Right atrium auricular region (tissue), 2 donors: ENCODE measurements at regions not wholly inside any gene's neighbourhood (a gene's known extent, or its start where the extent isn't known, plus 50 kb on each side); places are given as distances from the start of the nearest gene placed in this dataset.

Experiments
- DNase-seq: peaks from one replicate; pipeline ENCODE4 v3.0.0-alpha.2; 2019; ENCODE audit warnings: low spot score
- H3K27ac ChIP-seq, 2 donors: fragments of 200-600 bp; sonication (generic); 1 replicate in 1 of 2; 2 replicates in 1 of 2; pipeline ENCODE4 v1.5.1; 2016 to 2019
- H3K27me3 ChIP-seq, 2 donors: fragments of 200-600 bp; sonication (generic); one replicate each; pipeline versions ENCODE4 v1.5.1 to v1.6.0; 2017 to 2019
- H3K36me3 ChIP-seq: fragments of 200-600 bp; sonication (generic); one replicate; pipeline ENCODE4 v1.5.1; 2016
- H3K4me1 ChIP-seq, 2 donors: fragments of 200-600 bp; sonication (generic); one replicate each; pipeline versions ENCODE4 v1.5.1 to v1.6.0; 2017 to 2019
- H3K4me3 ChIP-seq, 2 donors: fragments of 200-600 bp; sonication (generic); 1 replicate in 1 of 2; 2 replicates in 1 of 2; pipeline ENCODE4 v1.5.1; 2017 to 2019; ENCODE audit warnings: mild to moderate bottlenecking in 1 of 2, moderate library complexity in 1 of 2
- H3K9me3 ChIP-seq, 2 donors: fragments of 200-600 bp; sonication (generic); one replicate each; pipeline ENCODE4 v1.5.1; 2019
- TF ChIP-seq, protein P1 (sequence below), 2 donors: fragments of 200-600 bp; sonication (generic); IDR thresholded peaks; one replicate each; pipeline ENCODE4 v1.5.1; 2019; ENCODE audit warnings: antibody characterized with exemption in 2 of 2

DNA sequence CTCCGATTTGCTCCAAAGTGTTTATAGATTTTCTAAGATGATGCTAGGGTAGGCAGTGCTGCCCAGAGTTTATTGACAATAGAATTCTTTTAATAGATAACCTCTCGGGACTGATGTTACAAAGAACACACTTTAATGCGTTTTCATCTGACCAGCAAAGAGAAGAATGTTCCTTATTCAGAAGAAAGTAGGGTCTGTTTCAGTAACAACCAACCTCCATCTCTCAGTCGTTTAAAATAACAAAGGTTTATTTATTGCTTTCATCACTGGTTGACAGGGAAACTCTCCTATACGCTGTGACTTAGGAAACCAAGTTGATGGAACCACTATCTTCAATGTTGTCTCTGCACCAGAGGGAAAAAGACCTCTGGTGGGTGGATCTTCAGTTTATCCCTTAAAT lies 55.1 kb upstream of the PAPPA start:
- DNase-seq = no peak
- Histone ChIP-seq H3K27ac (no peak overlapping the region), H3K4me3 (no peak overlapping the region), H3K36me3 (no peaks in the 10 kb centered on the region), H3K4me1 (no peaks in the 10 kb centered on the region), H3K27me3 (no peaks in the 10 kb centered on the region), H3K9me3 (no peaks in the 10 kb centered on the region)
- TF ChIP-seq, protein P1, sequence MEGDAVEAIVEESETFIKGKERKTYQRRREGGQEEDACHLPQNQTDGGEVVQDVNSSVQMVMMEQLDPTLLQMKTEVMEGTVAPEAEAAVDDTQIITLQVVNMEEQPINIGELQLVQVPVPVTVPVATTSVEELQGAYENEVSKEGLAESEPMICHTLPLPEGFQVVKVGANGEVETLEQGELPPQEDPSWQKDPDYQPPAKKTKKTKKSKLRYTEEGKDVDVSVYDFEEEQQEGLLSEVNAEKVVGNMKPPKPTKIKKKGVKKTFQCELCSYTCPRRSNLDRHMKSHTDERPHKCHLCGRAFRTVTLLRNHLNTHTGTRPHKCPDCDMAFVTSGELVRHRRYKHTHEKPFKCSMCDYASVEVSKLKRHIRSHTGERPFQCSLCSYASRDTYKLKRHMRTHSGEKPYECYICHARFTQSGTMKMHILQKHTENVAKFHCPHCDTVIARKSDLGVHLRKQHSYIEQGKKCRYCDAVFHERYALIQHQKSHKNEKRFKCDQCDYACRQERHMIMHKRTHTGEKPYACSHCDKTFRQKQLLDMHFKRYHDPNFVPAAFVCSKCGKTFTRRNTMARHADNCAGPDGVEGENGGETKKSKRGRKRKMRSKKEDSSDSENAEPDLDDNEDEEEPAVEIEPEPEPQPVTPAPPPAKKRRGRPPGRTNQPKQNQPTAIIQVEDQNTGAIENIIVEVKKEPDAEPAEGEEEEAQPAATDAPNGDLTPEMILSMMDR (IDR thresholded peaks at IDR 0.05) = no peak

DNA sequence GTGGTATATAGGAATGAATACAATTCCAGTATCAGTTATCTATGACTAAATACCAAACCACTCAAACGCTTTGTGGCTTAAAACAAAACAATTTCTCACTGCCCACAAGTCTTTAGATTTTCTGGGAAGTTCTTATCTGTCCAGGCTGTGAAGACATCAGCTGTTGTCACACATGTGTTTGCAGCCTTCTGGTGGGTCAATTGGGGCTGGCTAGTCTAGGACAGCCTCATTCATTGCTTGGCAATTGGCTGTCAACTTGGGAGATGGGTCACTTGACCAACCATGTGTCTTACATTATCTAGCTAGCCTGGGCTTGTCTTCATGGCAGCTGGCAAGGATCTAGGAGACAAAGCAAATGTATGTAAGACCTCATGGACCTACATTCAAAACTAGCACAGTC lies 53.8 kb upstream of the PAPPA start:
- no peaks in the 10 kb centered on the region for H3K27me3 ChIP-seq
- H3K4me3 ChIP-seq = no peak overlapping the region
- no peaks in the 10 kb centered on the region for H3K4me1 ChIP-seq
- TF ChIP-seq, protein P1 (IDR thresholded peaks at IDR 0.05) = no peak
- H3K27ac ChIP-seq = no peak overlapping the region
- no peak for DNase-seq
- H3K36me3 ChIP-seq = no peaks in the 10 kb centered on the region
- no peaks in the 10 kb centered on the region for H3K9me3 ChIP-seq

GRCh38 chr9:116100711-116101121 lies 52.9 kb upstream of the PAPPA start:
- H3K36me3 ChIP-seq = no peaks in the 10 kb centered on the region
- no peak overlapping the region for H3K27ac ChIP-seq
- no peaks in the 10 kb centered on the region for H3K4me1 ChIP-seq
- no peak overlapping the region for H3K4me3 ChIP-seq
- no peaks in the 10 kb centered on the region for H3K27me3 ChIP-seq
- TF ChIP-seq, protein P1 (IDR thresholded peaks at IDR 0.05) = no peak
- no peak for DNase-seq
- no peaks in the 10 kb centered on the region for H3K9me3 ChIP-seq

DNA sequence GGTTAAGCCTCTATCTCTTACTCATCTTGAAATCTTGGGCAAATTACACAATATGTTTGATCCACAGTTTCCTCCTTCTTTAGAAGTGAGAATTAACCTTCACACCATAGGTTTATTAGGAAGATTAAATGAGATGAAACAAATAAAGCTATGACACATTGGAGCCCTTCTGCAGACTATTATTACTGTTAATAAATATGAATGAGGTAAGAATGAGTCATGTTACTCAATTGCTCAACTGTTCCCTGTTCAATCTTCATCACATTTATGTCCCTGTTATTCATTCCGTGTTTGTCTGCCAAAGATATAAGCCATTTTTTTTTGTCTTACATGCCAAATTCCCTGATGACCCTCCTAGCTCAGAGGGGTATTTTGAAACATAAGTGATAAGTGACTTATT lies 52.1 kb upstream of the PAPPA start:
- Histone ChIP-seq H3K4me3 (no peak overlapping the region), H3K36me3 (no peaks in the 10 kb centered on the region), H3K9me3 (no peaks in the 10 kb centered on the region), H3K4me1 (no peaks in the 10 kb centered on the region), H3K27ac (no peak overlapping the region), H3K27me3 (no peaks in the 10 kb centered on the region)
- TF ChIP-seq, protein P1 (IDR thresholded peaks at IDR 0.05) = no peak
- no peak for DNase-seq

- no peaks in the 10 kb centered on the region for H3K9me3 ChIP-seq
- no peak overlapping the region for H3K27ac ChIP-seq
- H3K27me3 ChIP-seq = no peaks in the 10 kb centered on the region
- DNase-seq = no peak
- H3K4me3 ChIP-seq = no peak overlapping the region
- TF ChIP-seq, protein P1 (IDR thresholded peaks at IDR 0.05) = no peak
- no peaks in the 10 kb centered on the region for H3K36me3 ChIP-seq
- no peaks in the 10 kb centered on the region for H3K4me1 ChIP-seq
Observed at GRCh38 chr9:116102596-116102995, 51.0 kb upstream of the PAPPA start.
